ENCODE measurements at regions not wholly inside any gene's neighbourhood (a gene's known extent, or its start where the extent isn't known, plus 50 kb on each side); places are given as distances from the start of the nearest gene placed in this dataset.

GRCh38 chr9:18023332-18023731 lies 444.5 kb downstream of the SH3GL2 start:
- Histone ChIP-seq H3K9me3 (ENCODE audit: control extremely low read depth in 1 of 3, control insufficient read depth in 2 of 3, insufficient read depth in 1 of 3, low read length in 2 of 3) (no peaks in the 10 kb centered on the region), H3K27me3 (replicated peaks in 1 of 4; ENCODE audit: control extremely low read depth in 1 of 4, control insufficient read depth in 3 of 4, insufficient read depth in 4 of 4, low read length in 3 of 4) (no peaks in the 10 kb centered on the region), H2AFZ (ENCODE audit: insufficient read depth, low read depth, low read length, poor library complexity, severe bottlenecking) (no peak overlapping the region), H3K4me2 (replicated peaks; ENCODE audit: low read depth, low read length, poor library complexity, severe bottlenecking) (no peak overlapping the region), H3K9ac (ENCODE audit: low read length) (no peak overlapping the region), H3K27ac (ENCODE audit: low read length in 2 of 2) (no peak overlapping the region), H3K79me2 (ENCODE audit: control insufficient read depth, insufficient read depth, low read length) (no peaks in the 10 kb centered on the region), H3K4me3 (ENCODE audit: control extremely low read depth in 1 of 5, extremely low read depth in 1 of 5, insufficient read depth in 1 of 5, low read depth in 2 of 5, low read length in 4 of 5) (no peak overlapping the region), H4K20me1 (ENCODE audit: control insufficient read depth, insufficient read depth, low read length, poor library complexity, severe bottlenecking) (no peaks in the 10 kb centered on the region), H3K4me1 (ENCODE audit: control insufficient read depth in 2 of 2, insufficient read depth in 2 of 2, low read length in 2 of 2) (no peaks in the 10 kb centered on the region), H3K36me3 (replicated peaks in 1 of 2; ENCODE audit: control extremely low read depth in 1 of 2, control insufficient read depth in 1 of 2, extremely low read depth in 1 of 2, insufficient read depth in 2 of 2, low read length in 1 of 2) (no peaks in the 10 kb centered on the region)
- ChIA-PET POLR2A (no interaction called here), CTCF (no interaction called here)
- no CpG with 5 or more reads among the region's 3 CpGs for WGBS (ENCODE audit: insufficient coverage)
- H3K27ac Mint-ChIP-seq, result no peak overlapping the region
- intact Hi-C loops (cut with micrococcal nuclease), result loop anchor here (10.0 kb wide), 1 partner anchor 61 kb away; no protein-coding TSS in a partner anchor
- no peak for TF ChIP-seq EZH2 (IDR thresholded peaks at IDR 0.05; ENCODE audit: borderline replicate concordance, insufficient read depth, low read depth, low read length, poor library complexity, severe bottlenecking)
- TF ChIP-seq, protein P1, sequence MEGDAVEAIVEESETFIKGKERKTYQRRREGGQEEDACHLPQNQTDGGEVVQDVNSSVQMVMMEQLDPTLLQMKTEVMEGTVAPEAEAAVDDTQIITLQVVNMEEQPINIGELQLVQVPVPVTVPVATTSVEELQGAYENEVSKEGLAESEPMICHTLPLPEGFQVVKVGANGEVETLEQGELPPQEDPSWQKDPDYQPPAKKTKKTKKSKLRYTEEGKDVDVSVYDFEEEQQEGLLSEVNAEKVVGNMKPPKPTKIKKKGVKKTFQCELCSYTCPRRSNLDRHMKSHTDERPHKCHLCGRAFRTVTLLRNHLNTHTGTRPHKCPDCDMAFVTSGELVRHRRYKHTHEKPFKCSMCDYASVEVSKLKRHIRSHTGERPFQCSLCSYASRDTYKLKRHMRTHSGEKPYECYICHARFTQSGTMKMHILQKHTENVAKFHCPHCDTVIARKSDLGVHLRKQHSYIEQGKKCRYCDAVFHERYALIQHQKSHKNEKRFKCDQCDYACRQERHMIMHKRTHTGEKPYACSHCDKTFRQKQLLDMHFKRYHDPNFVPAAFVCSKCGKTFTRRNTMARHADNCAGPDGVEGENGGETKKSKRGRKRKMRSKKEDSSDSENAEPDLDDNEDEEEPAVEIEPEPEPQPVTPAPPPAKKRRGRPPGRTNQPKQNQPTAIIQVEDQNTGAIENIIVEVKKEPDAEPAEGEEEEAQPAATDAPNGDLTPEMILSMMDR (IDR thresholded peaks at IDR 0.05), result no peak
- ATAC-seq (ENCODE audit: low read depth), result no peak
- no peak for DNase-seq
- no peaks in the 10 kb centered on the region for H3K4me1 Mint-ChIP-seq
- no peak overlapping the region for H3K4me3 Mint-ChIP-seq
- peaks cover 12% of the 10 kb centered on the region for H3K9me3 Mint-ChIP-seq (ENCODE audit: insufficient read depth)
- H3K27me3 Mint-ChIP-seq, result no peaks in the 10 kb centered on the region

GRCh38 chr9:18032636-18033035 lies 441.3 kb upstream of the ADAMTSL1 start:
- H3K9me3 Mint-ChIP-seq (ENCODE audit: insufficient read depth), result peaks cover 2% of the 10 kb centered on the region
- CTCF ChIA-PET, result no interaction called here
- DNase-seq (no peak), ATAC-seq (ENCODE audit: low read depth) (no peak)
- peaks cover 0 to 13% (median 0%) of the 10 kb centered on the region in 3 donors for H3K9me3 ChIP-seq (ENCODE audit: control extremely low read depth in 1 of 3, control insufficient read depth in 2 of 3, insufficient read depth in 1 of 3, low read length in 2 of 3)
- no peak overlapping the region for H3K27ac ChIP-seq (ENCODE audit: low read length in 2 of 2)
- H3K4me1 ChIP-seq (ENCODE audit: control insufficient read depth in 2 of 2, insufficient read depth in 2 of 2, low read length in 2 of 2), result no peaks in the 10 kb centered on the region
- H3K36me3 ChIP-seq (replicated peaks in 1 of 2; ENCODE audit: control extremely low read depth in 1 of 2, control insufficient read depth in 1 of 2, extremely low read depth in 1 of 2, insufficient read depth in 2 of 2, low read length in 1 of 2), result no peaks in the 10 kb centered on the region
- no peak overlapping the region for H3K4me2 ChIP-seq (replicated peaks; ENCODE audit: low read depth, low read length, poor library complexity, severe bottlenecking)
- no peak overlapping the region for H3K4me3 Mint-ChIP-seq
- H3K27me3 Mint-ChIP-seq, result no peaks in the 10 kb centered on the region
- H3K79me2 ChIP-seq (ENCODE audit: control insufficient read depth, insufficient read depth, low read length), result no peaks in the 10 kb centered on the region
- no peaks in the 10 kb centered on the region for H4K20me1 ChIP-seq (ENCODE audit: control insufficient read depth, insufficient read depth, low read length, poor library complexity, severe bottlenecking)
- TF ChIP-seq EZH2 (IDR thresholded peaks at IDR 0.05; ENCODE audit: borderline replicate concordance, insufficient read depth, low read depth, low read length, poor library complexity, severe bottlenecking), result no peak
- TF ChIP-seq, protein P1 (IDR thresholded peaks at IDR 0.05), result no peak
- no peaks in the 10 kb centered on the region for H3K4me1 Mint-ChIP-seq
- intact Hi-C loops (cut with micrococcal nuclease), result no loop called here
- POLR2A ChIA-PET, result no interaction called here
- no peaks in the 10 kb centered on the region for H3K27me3 ChIP-seq (replicated peaks in 1 of 4; ENCODE audit: control extremely low read depth in 1 of 4, control insufficient read depth in 3 of 4, insufficient read depth in 4 of 4, low read length in 3 of 4)
- no peak overlapping the region for H2AFZ ChIP-seq (ENCODE audit: insufficient read depth, low read depth, low read length, poor library complexity, severe bottlenecking)
- WGBS (ENCODE audit: insufficient coverage), result no CpG with 5 or more reads among the region's 4 CpGs
- H3K27ac Mint-ChIP-seq, result no peak overlapping the region
- no peak overlapping the region for H3K9ac ChIP-seq (ENCODE audit: low read length)
- no peak overlapping the region for H3K4me3 ChIP-seq (ENCODE audit: control extremely low read depth in 1 of 5, extremely low read depth in 1 of 5, insufficient read depth in 1 of 5, low read depth in 2 of 5, low read length in 4 of 5)

All from B cell (primary cell).